ENCODE measurements at regions not wholly inside any gene's neighbourhood (a gene's known extent, or its start where the extent isn't known, plus 50 kb on each side); places are given as distances from the start of the nearest gene placed in this dataset.
A peak's percentile ranks its signal among the peaks of the same experiment; 100 is the strongest.

GRCh38 chr1:98478121-98478520 lies 183.4 kb upstream of the SNX7 start:
- no peak for DNase-seq

GRCh38 chr1:98472878-98473277 lies 188.6 kb upstream of the SNX7 start:
- no peak for DNase-seq

GRCh38 chr1:98471633-98472032 lies 189.9 kb upstream of the SNX7 start:
- no peak for DNase-seq

- DNase-seq, result peak; percentile 42
Measured at GRCh38 chr1:98468111-98468717, 193.3 kb upstream of the SNX7 start.

- no peak for DNase-seq
Measured at GRCh38 chr1:98467586-98467985, 193.9 kb upstream of the SNX7 start.

GRCh38 chr1:98467122-98467521 lies 194.4 kb upstream of the SNX7 start:
- DNase-seq, result no peak

GRCh38 chr1:98461873-98462385 lies 199.6 kb upstream of the SNX7 start:
- DNase-seq, result no peak

- no peak for DNase-seq
Measured at GRCh38 chr1:98460136-98460535, 201.4 kb upstream of the SNX7 start.

- DNase-seq, result no peak
Measured at GRCh38 chr1:98459486-98459870, 202.0 kb upstream of the SNX7 start.

GRCh38 chr1:98458511-98459485 lies 202.7 kb upstream of the SNX7 start:
- no peak for DNase-seq

GRCh38 chr1:98457248-98457647 lies 204.3 kb upstream of the SNX7 start:
- no peak for DNase-seq

- DNase-seq, result no peak
Measured at GRCh38 chr1:98454666-98455065, 206.9 kb upstream of the SNX7 start.

- DNase-seq, result no peak
Measured at GRCh38 chr1:98453066-98453465, 208.5 kb upstream of the SNX7 start.

- DNase-seq, result no peak
Measured at GRCh38 chr1:98452162-98452561, 209.4 kb upstream of the SNX7 start.

GRCh38 chr1:98441281-98441680 lies 220.2 kb upstream of the SNX7 start:
- DNase-seq, result no peak

GRCh38 chr1:98439471-98439870 lies 222.1 kb upstream of the SNX7 start:
- no peak for DNase-seq

GRCh38 chr1:98437540-98437939 lies 224.0 kb upstream of the SNX7 start:
- no peak for DNase-seq

GRCh38 chr1:98437011-98437410 lies 224.5 kb upstream of the SNX7 start:
- no peak for DNase-seq

- DNase-seq, result peak; percentile 51
Measured at GRCh38 chr1:98429965-98430443, 231.5 kb upstream of the SNX7 start.

GRCh38 chr1:98428864-98429263 lies 232.7 kb upstream of the SNX7 start:
- DNase-seq, result no peak

- DNase-seq, result no peak
Measured at GRCh38 chr1:98427664-98428063, 233.9 kb upstream of the SNX7 start.

GRCh38 chr1:98426092-98426491 lies 235.4 kb upstream of the SNX7 start:
- no peak for DNase-seq

GRCh38 chr1:98422816-98423215 lies 238.7 kb upstream of the SNX7 start:
- DNase-seq, result no peak

- DNase-seq, result no peak
Measured at GRCh38 chr1:98421085-98421435, 240.5 kb upstream of the SNX7 start.

Data from NCI-H774 (cell line).